Embryonic facial prominence (tissue), 1 donor: ENCODE measurements at regions not wholly inside any gene's neighbourhood (a gene's known extent, or its start where the extent isn't known, plus 50 kb on each side); places are given as distances from the start of the nearest gene placed in this dataset.

Experiments
- DNase-seq: peaks from one replicate; pipeline ENCODE4 v3.0.0-alpha.2; 2016; ENCODE audit errors: extremely low spot score

- no peak for DNase-seq
Observed at GRCh38 chr3:102183186-102183585, 251.6 kb upstream of the ZPLD1 start.

GRCh38 chr3:102183623-102184022, 251.2 kb upstream of the ZPLD1 start:
- DNase-seq = no peak

DNA sequence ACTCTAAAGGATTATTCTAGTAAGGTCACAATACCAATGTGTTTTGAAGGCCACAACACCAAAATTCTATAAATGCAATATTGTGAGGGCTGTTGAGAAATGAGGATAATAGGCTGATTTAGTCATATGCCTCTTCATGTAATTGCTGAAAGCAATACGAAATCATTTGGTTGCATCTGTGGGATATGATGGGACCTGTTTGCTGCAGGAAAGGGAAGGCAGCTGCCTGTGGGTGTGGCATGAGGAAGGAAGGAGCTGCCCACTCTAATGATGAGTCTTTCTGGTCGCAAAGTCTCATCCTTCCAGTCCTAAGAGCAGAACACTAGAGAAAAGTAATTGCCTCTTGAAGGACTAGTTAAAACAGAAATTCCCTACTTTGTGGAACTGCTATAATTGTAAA, 245.3 kb upstream of the ZPLD1 start:
- DNase-seq = no peak

GRCh38 chr3:102189956-102190723, 244.7 kb upstream of the ZPLD1 start:
- DNase-seq = no peak

GRCh38 chr3:102192575-102192974, 242.2 kb upstream of the ZPLD1 start:
- DNase-seq = no peak

- DNase-seq = no peak
Observed at GRCh38 chr3:102193255-102193654, 241.6 kb upstream of the ZPLD1 start.

- no peak for DNase-seq
Observed at GRCh38 chr3:102194001-102194400, 240.8 kb upstream of the ZPLD1 start.

GRCh38 chr3:102194760-102195159, 240.1 kb upstream of the ZPLD1 start:
- no peak for DNase-seq

DNA sequence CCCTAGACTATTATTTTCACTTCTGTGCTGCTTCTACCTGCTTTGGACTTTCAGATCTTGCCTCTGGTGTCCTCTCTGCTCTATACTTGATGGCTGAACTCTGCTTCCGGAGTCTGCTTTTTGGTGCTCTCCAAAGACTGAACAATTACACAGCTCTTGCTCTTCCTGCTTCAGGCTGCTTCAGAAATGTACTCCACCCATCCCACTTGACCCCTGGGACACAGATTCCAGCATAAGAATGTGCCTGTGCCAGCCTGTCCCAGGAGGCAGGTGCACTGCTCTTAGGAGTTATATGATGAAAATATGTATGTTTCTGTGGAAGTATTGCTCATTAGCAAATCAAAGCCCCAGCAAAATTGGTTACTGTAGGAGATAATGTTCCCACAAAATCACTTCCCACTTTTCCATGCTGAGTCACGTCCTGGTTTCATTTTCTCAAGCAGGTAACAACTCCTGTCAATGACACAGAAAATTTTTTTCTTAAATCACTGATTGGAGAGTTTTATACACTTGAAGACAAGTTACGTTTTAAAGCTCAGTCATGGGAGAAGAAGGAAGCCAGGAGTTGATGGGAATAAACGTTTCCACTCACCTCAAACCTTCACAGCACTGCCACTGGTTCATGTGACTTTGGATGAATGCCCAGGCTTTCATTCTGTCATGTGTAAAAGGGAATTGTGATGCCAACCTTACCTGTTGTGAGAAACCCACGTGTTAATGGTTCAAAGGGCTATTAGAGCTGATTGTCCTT, 239.4 kb upstream of the ZPLD1 start:
- no peak for DNase-seq

DNA sequence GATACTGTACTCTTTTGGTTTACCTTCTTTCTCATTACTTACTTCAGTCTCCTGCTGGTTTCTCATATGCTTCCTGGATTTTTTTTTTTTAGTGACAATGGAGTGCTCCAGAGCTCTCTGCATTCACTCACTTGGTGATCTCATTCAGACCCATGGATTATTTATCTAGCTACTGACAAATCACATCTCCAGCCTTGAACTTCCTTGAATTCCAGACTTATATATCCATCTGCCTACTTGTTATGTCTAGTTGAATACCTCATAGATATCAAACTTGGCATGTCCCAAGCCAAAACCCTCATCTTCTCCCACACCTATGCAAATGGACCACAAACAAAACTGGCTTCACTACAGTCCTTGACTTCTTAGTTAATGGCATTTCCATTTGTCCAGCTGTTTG, 234.7 kb upstream of the ZPLD1 start:
- no peak for DNase-seq

- no peak for DNase-seq
Observed at GRCh38 chr3:102200560-102200959, 234.3 kb upstream of the ZPLD1 start.

GRCh38 chr3:102205647-102206046, 229.2 kb upstream of the ZPLD1 start:
- no peak for DNase-seq

- no peak for DNase-seq
Observed at GRCh38 chr3:102206511-102207031, 228.2 kb upstream of the ZPLD1 start.

GRCh38 chr3:102207151-102207571, 227.7 kb upstream of the ZPLD1 start:
- DNase-seq = no peak

- no peak for DNase-seq
Observed at GRCh38 chr3:102215166-102215565, 219.6 kb upstream of the ZPLD1 start.

GRCh38 chr3:102223132-102223531, 211.7 kb upstream of the ZPLD1 start:
- no peak for DNase-seq

- no peak for DNase-seq
Observed at GRCh38 chr3:102224171-102224570, 210.6 kb upstream of the ZPLD1 start.

- DNase-seq = no peak
Observed at GRCh38 chr3:102225005-102225404, 209.8 kb upstream of the ZPLD1 start.

- peak; percentile 34 for DNase-seq
Observed at GRCh38 chr3:102225407-102226132, 209.2 kb upstream of the ZPLD1 start.

DNA sequence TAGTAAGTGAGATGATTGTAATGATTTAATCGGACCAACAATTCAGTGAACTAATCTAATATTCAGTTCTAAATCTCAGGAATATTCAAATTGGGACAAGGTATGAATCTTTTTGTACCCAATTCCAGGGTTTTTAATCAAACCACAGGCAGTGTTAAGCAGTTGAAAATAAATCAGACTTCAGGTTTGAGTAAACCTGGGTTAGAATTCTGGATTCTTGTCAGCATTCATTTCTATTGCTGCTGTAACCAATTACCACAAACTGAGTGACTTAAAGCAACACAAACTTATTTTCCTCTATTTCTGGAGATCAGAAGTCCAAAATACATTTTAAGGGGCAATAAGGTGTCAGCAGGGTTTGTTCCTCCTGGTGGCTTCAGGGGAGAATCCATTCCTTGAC, 208.4 kb upstream of the ZPLD1 start:
- DNase-seq = no peak

DNA sequence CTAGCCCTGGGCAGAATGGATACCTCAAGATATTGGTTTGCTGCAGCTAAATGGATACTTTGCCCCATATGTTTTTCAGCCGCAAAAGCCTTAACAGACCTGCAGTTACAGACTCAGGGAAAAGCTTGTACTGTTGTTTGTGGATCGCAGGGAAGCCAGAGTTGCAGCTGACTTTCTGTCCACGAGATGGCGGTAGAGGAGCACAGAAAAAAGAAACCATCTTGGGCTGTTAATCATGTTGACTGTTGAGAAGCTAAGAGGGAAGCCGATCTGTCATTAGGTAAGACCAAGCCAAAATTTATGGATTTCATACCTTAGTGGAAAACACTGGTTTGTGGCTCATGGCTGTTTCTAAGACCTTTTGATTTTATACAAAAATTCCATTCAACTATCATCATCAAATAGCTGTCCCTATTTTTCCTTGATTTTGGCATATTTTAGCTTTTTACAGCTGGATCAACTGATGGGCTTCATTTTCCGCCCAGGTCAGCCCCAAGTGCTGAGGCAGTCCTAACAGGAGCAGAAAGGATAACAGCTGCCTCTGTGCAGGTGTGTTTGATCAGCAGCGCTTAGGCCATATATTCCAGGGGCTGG, 205.7 kb upstream of the ZPLD1 start:
- DNase-seq = peak; percentile 72

DNA sequence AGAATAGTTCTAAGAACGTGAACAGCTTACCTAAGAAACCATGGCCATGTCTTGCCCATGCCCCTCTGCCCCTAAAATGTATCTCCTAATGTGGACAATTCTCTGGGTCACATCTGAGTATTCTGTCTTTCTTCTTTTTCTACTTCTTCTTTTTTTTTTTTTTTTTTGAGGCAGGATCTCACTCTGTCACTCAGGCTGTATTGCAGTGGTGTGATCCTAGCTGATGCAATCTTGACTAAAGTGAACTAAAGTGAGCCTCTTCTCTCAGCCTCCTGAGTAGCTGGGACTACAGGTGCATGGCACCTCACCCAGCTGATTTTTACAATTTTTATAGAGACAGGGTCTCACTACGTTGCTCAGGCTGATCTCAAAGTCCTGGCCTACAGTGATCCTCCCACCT, 204.8 kb upstream of the ZPLD1 start:
- no peak for DNase-seq
